ENCODE measurements at regions not wholly inside any gene's neighbourhood (a gene's known extent, or its start where the extent isn't known, plus 50 kb on each side); places are given as distances from the start of the nearest gene placed in this dataset.

DNA sequence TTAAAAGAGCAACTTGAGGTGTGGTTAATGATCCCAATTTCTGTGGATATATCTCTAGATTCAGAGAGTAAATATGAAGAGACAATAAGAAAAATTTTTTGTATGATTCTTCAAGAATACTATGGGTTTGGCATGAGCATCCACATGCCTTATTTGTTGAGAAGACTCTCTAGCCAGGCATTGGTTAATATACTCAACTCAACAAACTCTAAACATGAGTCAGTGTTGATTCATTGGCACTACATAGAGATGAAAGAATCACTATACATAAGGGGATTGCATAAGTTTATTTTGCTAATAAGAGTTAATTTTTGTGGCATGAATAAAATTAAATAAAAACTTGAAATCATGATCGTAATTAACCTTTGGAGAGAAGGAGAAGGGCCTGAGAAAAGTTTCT lies 930.2 kb upstream of the LRRTM1 start:
- Histone ChIP-seq H3K9me1 (ENCODE audit: control insufficient read depth, insufficient read depth, low read length) (no peaks in the 10 kb centered on the region), H3K4me1 (replicated peaks in 1 of 2; ENCODE audit: control insufficient read depth in 2 of 2, insufficient read depth in 2 of 2, low read length in 2 of 2) (no peaks in the 10 kb centered on the region), H3K9ac (ENCODE audit: insufficient read depth in 1 of 2, low read depth in 2 of 2, low read length in 2 of 2) (no peak overlapping the region), H3K36me3 (ENCODE audit: control insufficient read depth, insufficient read depth, low read length) (no peaks in the 10 kb centered on the region), H2AFZ (ENCODE audit: low read depth, low read length) (no peak overlapping the region), H3K79me2 (ENCODE audit: control insufficient read depth, insufficient read depth, low read length) (no peaks in the 10 kb centered on the region), H3K4me3 (no peak overlapping the region), H3K27ac (ENCODE audit: extremely low read depth, low read depth, low read length) (no peak overlapping the region), H4K20me1 (replicated peaks; ENCODE audit: control insufficient read depth, insufficient read depth, low read length) (no peaks in the 10 kb centered on the region), H3K4me2 (ENCODE audit: insufficient read depth, low read length) (no peak overlapping the region), H3K27me3 (ENCODE audit: control insufficient read depth in 2 of 2, insufficient read depth in 2 of 2, low read length in 2 of 2) (no peaks in the 10 kb centered on the region), H3K9me3 (replicated peaks; ENCODE audit: control insufficient read depth, insufficient read depth, low read depth, low read length) (no peaks in the 10 kb centered on the region; the same call in 1 of the 2 replicates)
- intact Hi-C loops (cut with micrococcal nuclease), result no loop called here
- ATAC-seq (no peak), FAIRE-seq (no peak), DNase-seq (ENCODE audit: extremely low read depth in 1 of 4, low spot score in 3 of 4) (no peak)
- CTCF ChIA-PET (ENCODE audit: low intra/inter-chr PET ratio), result no interaction called here
- 0% methylated on average over 1 of the region's 1 CpG for WGBS (ENCODE audit: insufficient coverage, low coverage, missing lambda C conversion rate)
- POLR2A ChIA-PET, result no interaction called here
- TF ChIP-seq, protein P1, sequence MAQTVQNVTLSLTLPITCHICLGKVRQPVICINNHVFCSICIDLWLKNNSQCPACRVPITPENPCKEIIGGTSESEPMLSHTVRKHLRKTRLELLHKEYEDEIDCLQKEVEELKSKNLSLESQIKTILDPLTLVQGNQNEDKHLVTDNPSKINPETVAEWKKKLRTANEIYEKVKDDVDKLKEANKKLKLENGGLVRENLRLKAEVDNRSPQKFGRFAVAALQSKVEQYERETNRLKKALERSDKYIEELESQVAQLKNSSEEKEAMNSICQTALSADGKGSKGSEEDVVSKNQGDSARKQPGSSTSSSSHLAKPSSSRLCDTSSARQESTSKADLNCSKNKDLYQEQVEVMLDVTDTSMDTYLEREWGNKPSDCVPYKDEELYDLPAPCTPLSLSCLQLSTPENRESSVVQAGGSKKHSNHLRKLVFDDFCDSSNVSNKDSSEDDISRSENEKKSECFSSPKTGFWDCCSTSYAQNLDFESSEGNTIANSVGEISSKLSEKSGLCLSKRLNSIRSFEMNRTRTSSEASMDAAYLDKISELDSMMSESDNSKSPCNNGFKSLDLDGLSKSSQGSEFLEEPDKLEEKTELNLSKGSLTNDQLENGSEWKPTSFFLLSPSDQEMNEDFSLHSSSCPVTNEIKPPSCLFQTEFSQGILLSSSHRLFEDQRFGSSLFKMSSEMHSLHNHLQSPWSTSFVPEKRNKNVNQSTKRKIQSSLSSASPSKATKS (CRISPR knock-in tag; IDR thresholded peaks at IDR 0.05), result no peak
- TF ChIP-seq YY1 (IDR thresholded peaks at IDR 0.05; ENCODE audit: borderline replicate concordance in 1 of 3, control insufficient read depth in 1 of 3, extremely low read depth in 1 of 3, insufficient read depth in 3 of 3, insufficient read length in 1 of 3, insufficient replicate concordance in 2 of 3, low read depth in 1 of 3, low read length in 2 of 3) (no peak), ATF7 (IDR thresholded peaks at IDR 0.05) (no peak), STAG1 (CRISPR knock-in tag; IDR thresholded peaks at IDR 0.05; ENCODE audit: borderline replicate concordance) (no peak), STAT5B (CRISPR knock-in tag; IDR thresholded peaks at IDR 0.05) (no peak), ERF (CRISPR knock-in tag; IDR thresholded peaks at IDR 0.05) (no peak), ZNF444 (CRISPR knock-in tag; IDR thresholded peaks at IDR 0.05) (no peak), NCOR1 (IDR thresholded peaks at IDR 0.05) (no peak), MBD2 (IDR thresholded peaks at IDR 0.05; ENCODE audit: borderline replicate concordance, low read depth) (no peak), SNIP1 (IDR thresholded peaks at IDR 0.05; ENCODE audit: low read depth) (no peak), ZNF785 (CRISPR knock-in tag; IDR thresholded peaks at IDR 0.05) (no peak), XRCC4 (IDR thresholded peaks at IDR 0.05; ENCODE audit: extremely low read depth, insufficient read depth, insufficient read length) (no peak), KDM2B (CRISPR knock-in tag; IDR thresholded peaks at IDR 0.05) (no peak)
- TF ChIP-seq, protein P2, sequence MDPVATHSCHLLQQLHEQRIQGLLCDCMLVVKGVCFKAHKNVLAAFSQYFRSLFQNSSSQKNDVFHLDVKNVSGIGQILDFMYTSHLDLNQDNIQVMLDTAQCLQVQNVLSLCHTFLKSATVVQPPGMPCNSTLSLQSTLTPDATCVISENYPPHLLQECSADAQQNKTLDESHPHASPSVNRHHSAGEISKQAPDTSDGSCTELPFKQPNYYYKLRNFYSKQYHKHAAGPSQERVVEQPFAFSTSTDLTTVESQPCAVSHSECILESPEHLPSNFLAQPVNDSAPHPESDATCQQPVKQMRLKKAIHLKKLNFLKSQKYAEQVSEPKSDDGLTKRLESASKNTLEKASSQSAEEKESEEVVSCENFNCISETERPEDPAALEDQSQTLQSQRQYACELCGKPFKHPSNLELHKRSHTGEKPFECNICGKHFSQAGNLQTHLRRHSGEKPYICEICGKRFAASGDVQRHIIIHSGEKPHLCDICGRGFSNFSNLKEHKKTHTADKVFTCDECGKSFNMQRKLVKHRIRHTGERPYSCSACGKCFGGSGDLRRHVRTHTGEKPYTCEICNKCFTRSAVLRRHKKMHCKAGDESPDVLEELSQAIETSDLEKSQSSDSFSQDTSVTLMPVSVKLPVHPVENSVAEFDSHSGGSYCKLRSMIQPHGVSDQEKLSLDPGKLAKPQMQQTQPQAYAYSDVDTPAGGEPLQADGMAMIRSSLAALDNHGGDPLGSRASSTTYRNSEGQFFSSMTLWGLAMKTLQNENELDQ (CRISPR knock-in tag; IDR thresholded peaks at IDR 0.05; ENCODE audit: borderline replicate concordance), result no peak
- TF ChIP-seq, protein P3, sequence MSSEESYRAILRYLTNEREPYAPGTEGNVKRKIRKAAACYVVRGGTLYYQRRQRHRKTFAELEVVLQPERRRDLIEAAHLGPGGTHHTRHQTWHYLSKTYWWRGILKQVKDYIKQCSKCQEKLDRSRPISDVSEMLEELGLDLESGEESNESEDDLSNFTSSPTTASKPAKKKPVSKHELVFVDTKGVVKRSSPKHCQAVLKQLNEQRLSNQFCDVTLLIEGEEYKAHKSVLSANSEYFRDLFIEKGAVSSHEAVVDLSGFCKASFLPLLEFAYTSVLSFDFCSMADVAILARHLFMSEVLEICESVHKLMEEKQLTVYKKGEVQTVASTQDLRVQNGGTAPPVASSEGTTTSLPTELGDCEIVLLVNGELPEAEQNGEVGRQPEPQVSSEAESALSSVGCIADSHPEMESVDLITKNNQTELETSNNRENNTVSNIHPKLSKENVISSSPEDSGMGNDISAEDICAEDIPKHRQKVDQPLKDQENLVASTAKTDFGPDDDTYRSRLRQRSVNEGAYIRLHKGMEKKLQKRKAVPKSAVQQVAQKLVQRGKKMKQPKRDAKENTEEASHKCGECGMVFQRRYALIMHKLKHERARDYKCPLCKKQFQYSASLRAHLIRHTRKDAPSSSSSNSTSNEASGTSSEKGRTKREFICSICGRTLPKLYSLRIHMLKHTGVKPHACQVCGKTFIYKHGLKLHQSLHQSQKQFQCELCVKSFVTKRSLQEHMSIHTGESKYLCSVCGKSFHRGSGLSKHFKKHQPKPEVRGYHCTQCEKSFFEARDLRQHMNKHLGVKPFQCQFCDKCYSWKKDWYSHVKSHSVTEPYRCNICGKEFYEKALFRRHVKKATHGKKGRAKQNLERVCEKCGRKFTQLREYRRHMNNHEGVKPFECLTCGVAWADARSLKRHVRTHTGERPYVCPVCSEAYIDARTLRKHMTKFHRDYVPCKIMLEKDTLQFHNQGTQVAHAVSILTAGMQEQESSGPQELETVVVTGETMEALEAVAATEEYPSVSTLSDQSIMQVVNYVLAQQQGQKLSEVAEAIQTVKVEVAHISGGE (CRISPR knock-in tag; IDR thresholded peaks at IDR 0.05), result no peak
- no TSS peak for BruUV-seq (replicated peaks)
- in situ Hi-C loops (cut with MboI), result no loop called here
